ENCODE measurements at regions not wholly inside any gene's neighbourhood (a gene's known extent, or its start where the extent isn't known, plus 50 kb on each side); places are given as distances from the start of the nearest gene placed in this dataset.

DNA sequence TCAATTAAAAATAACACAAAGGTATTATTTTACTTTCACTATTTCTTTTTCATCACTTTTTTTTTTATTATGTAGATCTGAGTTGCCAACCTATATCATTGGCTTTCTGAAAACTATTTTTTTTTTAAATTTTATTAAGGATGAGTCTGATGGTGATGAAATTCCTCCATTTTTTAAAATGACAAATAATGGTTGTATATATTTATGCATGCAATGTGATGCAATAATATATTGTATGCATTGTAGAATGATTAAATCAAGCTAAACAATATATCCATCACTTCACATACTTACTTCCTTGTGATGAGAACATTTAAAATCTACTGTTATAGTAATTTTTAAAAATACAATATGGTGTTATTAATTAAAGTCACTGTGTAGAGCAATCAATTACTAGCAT lies 1081.6 kb downstream of the CNTNAP5 start (continued):
- TF ChIP-seq ZNF462 (CRISPR knock-in tag; IDR thresholded peaks at IDR 0.05) = no peak
- no peak for TF ChIP-seq ZNF114 (CRISPR knock-in tag; IDR thresholded peaks at IDR 0.05)
- TF ChIP-seq, protein P1, sequence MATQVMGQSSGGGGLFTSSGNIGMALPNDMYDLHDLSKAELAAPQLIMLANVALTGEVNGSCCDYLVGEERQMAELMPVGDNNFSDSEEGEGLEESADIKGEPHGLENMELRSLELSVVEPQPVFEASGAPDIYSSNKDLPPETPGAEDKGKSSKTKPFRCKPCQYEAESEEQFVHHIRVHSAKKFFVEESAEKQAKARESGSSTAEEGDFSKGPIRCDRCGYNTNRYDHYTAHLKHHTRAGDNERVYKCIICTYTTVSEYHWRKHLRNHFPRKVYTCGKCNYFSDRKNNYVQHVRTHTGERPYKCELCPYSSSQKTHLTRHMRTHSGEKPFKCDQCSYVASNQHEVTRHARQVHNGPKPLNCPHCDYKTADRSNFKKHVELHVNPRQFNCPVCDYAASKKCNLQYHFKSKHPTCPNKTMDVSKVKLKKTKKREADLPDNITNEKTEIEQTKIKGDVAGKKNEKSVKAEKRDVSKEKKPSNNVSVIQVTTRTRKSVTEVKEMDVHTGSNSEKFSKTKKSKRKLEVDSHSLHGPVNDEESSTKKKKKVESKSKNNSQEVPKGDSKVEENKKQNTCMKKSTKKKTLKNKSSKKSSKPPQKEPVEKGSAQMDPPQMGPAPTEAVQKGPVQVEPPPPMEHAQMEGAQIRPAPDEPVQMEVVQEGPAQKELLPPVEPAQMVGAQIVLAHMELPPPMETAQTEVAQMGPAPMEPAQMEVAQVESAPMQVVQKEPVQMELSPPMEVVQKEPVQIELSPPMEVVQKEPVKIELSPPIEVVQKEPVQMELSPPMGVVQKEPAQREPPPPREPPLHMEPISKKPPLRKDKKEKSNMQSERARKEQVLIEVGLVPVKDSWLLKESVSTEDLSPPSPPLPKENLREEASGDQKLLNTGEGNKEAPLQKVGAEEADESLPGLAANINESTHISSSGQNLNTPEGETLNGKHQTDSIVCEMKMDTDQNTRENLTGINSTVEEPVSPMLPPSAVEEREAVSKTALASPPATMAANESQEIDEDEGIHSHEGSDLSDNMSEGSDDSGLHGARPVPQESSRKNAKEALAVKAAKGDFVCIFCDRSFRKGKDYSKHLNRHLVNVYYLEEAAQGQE (IDR thresholded peaks at IDR 0.05; ENCODE audit: unreplicated experiment) = no peak
- TF ChIP-seq NANOG (IDR thresholded peaks at IDR 0.05; ENCODE audit: borderline replicate concordance) = no peak
- TF ChIP-seq JUNB (IDR thresholded peaks at IDR 0.05; ENCODE audit: unreplicated experiment) = no peak
- TF ChIP-seq POLR2AphosphoS5 (IDR thresholded peaks at IDR 0.05; ENCODE audit: low read depth) = no peak
- TF ChIP-seq STAT1 (IDR thresholded peaks at IDR 0.05; ENCODE audit: unreplicated experiment) = no peak

DNA sequence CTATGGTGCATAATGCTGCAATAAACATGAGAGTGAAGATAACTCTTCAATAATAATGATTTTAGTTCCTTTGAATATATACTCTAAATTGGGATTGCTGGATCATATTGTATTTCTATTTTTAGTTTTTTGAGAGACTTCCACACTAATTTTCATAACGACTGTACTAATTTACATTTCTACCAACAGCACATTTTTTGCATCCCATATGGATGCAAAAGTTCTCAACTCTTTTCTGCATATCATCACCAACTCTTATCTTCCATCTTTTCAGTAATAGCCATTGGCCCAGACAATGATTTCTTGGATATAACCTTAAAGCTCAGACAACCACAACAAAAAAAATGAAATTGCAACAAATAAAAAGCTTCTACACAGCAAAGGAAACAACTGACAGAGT lies 1082.4 kb downstream of the CNTNAP5 start:
- Mint-ChIP-seq H3K27me3 (ENCODE audit: insufficient read depth, low read depth, poor library complexity) (no peaks in the 10 kb centered on the region), H3K4me1 (no peaks in the 10 kb centered on the region), H3K27ac (no peak overlapping the region), H3K4me3 (no peak overlapping the region), H3K9me3 (no peaks in the 10 kb centered on the region), H3K36me3 (ENCODE audit: low read depth) (no peaks in the 10 kb centered on the region)
- no peak overlapping the region for H2AFZ ChIP-seq
- no peaks in the 10 kb centered on the region for H4K20me1 ChIP-seq (replicated peaks; ENCODE audit: insufficient read depth)
- no peak overlapping the region for H3K4me2 ChIP-seq
- no peaks in the 10 kb centered on the region for H3K36me3 ChIP-seq (ENCODE audit: insufficient read depth)
- H3K27ac ChIP-seq (ENCODE audit: low read depth) = no peak overlapping the region
- no peaks in the 10 kb centered on the region for H3K27me3 ChIP-seq (ENCODE audit: insufficient read depth)
- no peaks in the 10 kb centered on the region for H3F3A ChIP-seq (replicated peaks; ENCODE audit: low read depth)
- no peaks in the 10 kb centered on the region for H3K9me2 ChIP-seq (ENCODE audit: insufficient read depth)
- H3K79me2 ChIP-seq (replicated peaks; ENCODE audit: insufficient read depth) = no peaks in the 10 kb centered on the region
- ATAC-seq (no peak), DNase-seq (ENCODE audit: low spot score) (no peak)
- no peak overlapping the region for H3K4me3 ChIP-seq
- no peaks in the 10 kb centered on the region for H3K4me1 ChIP-seq (ENCODE audit: insufficient read depth)
- no peak for TF ChIP-seq POLR2AphosphoS5 (IDR thresholded peaks at IDR 0.05; ENCODE audit: low read depth)
- TF ChIP-seq, protein P2, sequence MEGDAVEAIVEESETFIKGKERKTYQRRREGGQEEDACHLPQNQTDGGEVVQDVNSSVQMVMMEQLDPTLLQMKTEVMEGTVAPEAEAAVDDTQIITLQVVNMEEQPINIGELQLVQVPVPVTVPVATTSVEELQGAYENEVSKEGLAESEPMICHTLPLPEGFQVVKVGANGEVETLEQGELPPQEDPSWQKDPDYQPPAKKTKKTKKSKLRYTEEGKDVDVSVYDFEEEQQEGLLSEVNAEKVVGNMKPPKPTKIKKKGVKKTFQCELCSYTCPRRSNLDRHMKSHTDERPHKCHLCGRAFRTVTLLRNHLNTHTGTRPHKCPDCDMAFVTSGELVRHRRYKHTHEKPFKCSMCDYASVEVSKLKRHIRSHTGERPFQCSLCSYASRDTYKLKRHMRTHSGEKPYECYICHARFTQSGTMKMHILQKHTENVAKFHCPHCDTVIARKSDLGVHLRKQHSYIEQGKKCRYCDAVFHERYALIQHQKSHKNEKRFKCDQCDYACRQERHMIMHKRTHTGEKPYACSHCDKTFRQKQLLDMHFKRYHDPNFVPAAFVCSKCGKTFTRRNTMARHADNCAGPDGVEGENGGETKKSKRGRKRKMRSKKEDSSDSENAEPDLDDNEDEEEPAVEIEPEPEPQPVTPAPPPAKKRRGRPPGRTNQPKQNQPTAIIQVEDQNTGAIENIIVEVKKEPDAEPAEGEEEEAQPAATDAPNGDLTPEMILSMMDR (conservative IDR thresholded peaks at IDR 0.05; ENCODE audit: low read depth in 2 of 2) = no peak
